Ascending aorta (tissue), 2 donors: ENCODE measurements at regions not wholly inside any gene's neighbourhood (a gene's known extent, or its start where the extent isn't known, plus 50 kb on each side); places are given as distances from the start of the nearest gene placed in this dataset.
"Not testable (repeated sequence)": the region's sequence is repeated elsewhere in the genome, so short reads cannot be mapped to it uniquely, and the experiment has no call there.

ENCODE experiments used
- DNase-seq, 2 donors: peaks; one replicate each; pipeline ENCODE4 v3.0.0-alpha.2; 2019; ENCODE audit warnings: low spot score in 2 of 2
- H3K27ac ChIP-seq, 2 donors: fragments of 200-600 bp; sonication (generic); one replicate each; pipeline ENCODE4 v1.5.1; 2016 to 2017; ENCODE audit warnings: mild to moderate bottlenecking in 1 of 2
- H3K27me3 ChIP-seq: fragments of 200-600 bp; sonication (generic); one replicate; pipeline ENCODE4 v1.5.1; 2017
- H3K36me3 ChIP-seq, 2 donors: fragments of 200-600 bp; sonication (generic); one replicate each; pipeline ENCODE4 v1.5.1; 2016
- H3K4me1 ChIP-seq, 2 donors: fragments of 200-600 bp; sonication (generic); one replicate each; pipeline ENCODE4 v1.5.1; 2016 to 2017; ENCODE audit warnings: mild to moderate bottlenecking in 1 of 2
- H3K4me3 ChIP-seq, 2 donors: fragments of 200-600 bp; sonication (generic); one replicate each; pipeline ENCODE4 v1.5.1; 2016 to 2017; ENCODE audit warnings: mild to moderate bottlenecking in 1 of 2
- H3K9me3 ChIP-seq, 2 donors: fragments of 200-600 bp; sonication (generic); one replicate each; pipeline ENCODE4 v1.5.1; 2016
- CTCF ChIP-seq, 3 experiments: fragments of 200-600 bp in 2 of 3; fragments of 450-650 bp in 1 of 3; sonication (generic) in 2 of 3; IDR thresholded peaks; one replicate each; pipeline ENCODE4 v1.5.1; 2016 to 2019; ENCODE audit warnings: antibody characterized with exemption in 3 of 3, mild to moderate bottlenecking in 1 of 3, moderate library complexity in 1 of 3
- intact Hi-C: fragments of 100-400 bp; cut with DNase I; formaldehyde crosslinking; loops from one replicate; pipeline ENCODE4 v1.15.1; 2023

DNA sequence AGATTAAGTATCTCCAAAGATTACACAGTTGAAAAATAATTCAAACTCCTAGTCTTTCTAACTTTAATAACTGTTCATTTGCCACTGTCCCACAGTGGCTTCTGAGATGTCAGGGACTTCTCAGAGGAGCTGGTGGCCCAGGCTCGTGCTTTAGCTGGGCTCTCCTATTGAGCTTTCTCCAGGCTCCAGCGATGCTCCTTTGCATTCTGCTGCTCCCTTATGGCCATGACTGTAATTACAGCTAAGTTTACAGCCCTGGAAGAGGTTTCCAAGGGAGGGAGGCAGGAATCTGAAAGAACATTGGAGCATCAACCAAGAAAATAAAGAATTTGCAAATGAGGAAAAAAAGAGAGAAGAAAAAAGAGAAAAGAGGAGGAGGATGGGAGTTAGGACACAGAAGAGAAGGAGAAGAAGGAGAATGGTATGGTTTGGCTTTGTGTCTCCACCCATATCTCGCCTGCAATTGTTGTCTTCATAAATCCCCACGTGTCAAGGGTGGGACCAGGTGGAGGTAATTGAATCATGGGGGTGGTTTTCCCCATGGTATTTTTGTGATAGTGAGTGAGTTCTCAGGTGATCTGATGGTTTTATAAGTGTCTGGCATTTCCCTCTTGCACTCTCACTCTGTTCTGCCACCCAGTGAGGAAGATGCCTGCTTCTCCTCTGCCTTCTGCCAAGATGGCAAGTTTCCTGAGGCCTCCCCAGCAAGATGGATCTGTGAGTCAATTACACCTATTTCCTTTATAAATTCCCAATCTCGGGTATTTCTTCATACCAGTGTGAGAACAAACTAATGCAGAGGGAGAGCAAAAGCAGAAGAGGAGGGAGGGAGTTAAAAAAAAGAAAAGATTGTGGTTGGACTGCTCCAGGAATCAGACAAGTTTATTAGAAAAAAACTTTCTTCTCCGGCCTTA, 857.0 kb downstream of the KCNA4 start:
- intact Hi-C loops = no loop called here
- no peak for DNase-seq

GRCh38 chr11:29153078-29153477, 863.8 kb downstream of the KCNA4 start:
- no peak for DNase-seq
- peaks cover 0 to 6% of the 10 kb centered on the region in 2 donors for H3K9me3 ChIP-seq

More for the DNA sequence above, 857.0 kb downstream of the KCNA4 start:
- no peaks in the 10 kb centered on the region for H3K9me3 ChIP-seq
- H3K27me3 ChIP-seq = no peaks in the 10 kb centered on the region
- no peak overlapping the region for H3K27ac ChIP-seq
- H3K4me1 ChIP-seq = no peaks in the 10 kb centered on the region
- no peaks in the 10 kb centered on the region for H3K36me3 ChIP-seq
- H3K4me3 ChIP-seq = no peak overlapping the region
- peak; percentile 7 to 62 (median 47) for TF ChIP-seq CTCF (IDR thresholded peaks at IDR 0.05)

GRCh38 chr11:29142573-29142972, 874.3 kb downstream of the KCNA4 start:
- intact Hi-C loops, H3K9me3 ChIP-seq, H3K36me3 ChIP-seq, H3K4me3 ChIP-seq, H3K27me3 ChIP-seq, DNase-seq, H3K4me1 ChIP-seq, H3K27ac ChIP-seq: not testable (repeated sequence)

More at GRCh38 chr11:29153078-29153477, 863.8 kb downstream of the KCNA4 start:
- no peaks in the 10 kb centered on the region for H3K36me3 ChIP-seq
- intact Hi-C loops = no loop called here
- TF ChIP-seq CTCF (IDR thresholded peaks at IDR 0.05) = no peak
- no peaks in the 10 kb centered on the region for H3K27me3 ChIP-seq
- no peaks in the 10 kb centered on the region for H3K4me1 ChIP-seq
- no peak overlapping the region for H3K4me3 ChIP-seq
- H3K27ac ChIP-seq = no peak overlapping the region

GRCh38 chr11:29135504-29135903, 881.3 kb downstream of the KCNA4 start:
- no peak overlapping the region for H3K4me3 ChIP-seq
- no peak for DNase-seq
- H3K27me3 ChIP-seq = no peaks in the 10 kb centered on the region
- no peaks in the 10 kb centered on the region for H3K9me3 ChIP-seq
- no peaks in the 10 kb centered on the region for H3K4me1 ChIP-seq
- TF ChIP-seq CTCF (IDR thresholded peaks at IDR 0.05) = no peak
- intact Hi-C loops = no loop called here
- H3K36me3 ChIP-seq = no peaks in the 10 kb centered on the region
- H3K27ac ChIP-seq = no peak overlapping the region

DNA sequence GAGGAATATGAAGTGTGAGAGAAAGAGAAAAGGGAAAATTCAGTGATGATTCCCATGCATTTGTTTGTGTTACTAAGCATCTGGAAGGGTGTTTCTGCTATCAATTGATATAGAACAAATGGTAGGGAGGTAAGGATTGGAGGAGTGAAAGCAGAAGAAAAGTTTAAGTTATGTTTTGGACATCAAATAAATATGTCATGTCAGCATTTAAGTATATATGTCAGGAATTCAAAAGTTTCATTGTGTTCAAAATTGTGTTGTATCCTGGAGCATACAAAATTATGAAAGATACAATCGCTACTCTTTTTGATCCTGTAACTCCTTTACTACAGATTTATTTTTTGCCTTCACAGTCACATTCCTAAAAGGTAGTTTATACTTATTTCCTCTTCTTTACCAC, 885.8 kb downstream of the KCNA4 start:
- H3K27ac ChIP-seq = no peak overlapping the region
- no peaks in the 10 kb centered on the region for H3K4me1 ChIP-seq
- intact Hi-C loops = no loop called here
- no peak for DNase-seq
- TF ChIP-seq CTCF (IDR thresholded peaks at IDR 0.05) = no peak
- no peaks in the 10 kb centered on the region for H3K36me3 ChIP-seq
- no peaks in the 10 kb centered on the region for H3K27me3 ChIP-seq
- no peaks in the 10 kb centered on the region for H3K9me3 ChIP-seq
- no peak overlapping the region for H3K4me3 ChIP-seq

DNA sequence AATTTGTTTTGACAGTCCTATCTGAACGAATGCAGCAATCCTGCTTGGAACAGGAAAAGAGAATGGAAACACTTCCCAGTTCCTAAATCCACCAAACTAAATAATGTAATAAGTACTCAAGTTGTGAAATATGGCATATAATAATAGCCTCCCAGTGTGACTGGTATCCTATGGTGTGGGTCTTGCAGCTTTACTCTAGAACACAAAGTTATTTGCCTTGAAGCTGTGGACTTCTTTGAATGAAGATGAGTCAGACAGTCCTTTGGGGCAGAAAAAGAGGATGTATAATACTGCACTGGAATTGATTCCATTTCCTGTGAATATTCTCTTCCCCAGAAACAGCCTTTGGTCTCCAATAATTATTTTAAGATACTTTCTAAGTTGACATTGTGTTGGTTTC, 887.0 kb downstream of the KCNA4 start:
- no peaks in the 10 kb centered on the region for H3K36me3 ChIP-seq
- intact Hi-C loops = no loop called here
- H3K4me3 ChIP-seq = no peak overlapping the region
- no peak for TF ChIP-seq CTCF (IDR thresholded peaks at IDR 0.05)
- no peak for DNase-seq
- H3K27me3 ChIP-seq = no peaks in the 10 kb centered on the region
- H3K4me1 ChIP-seq = no peaks in the 10 kb centered on the region
- H3K27ac ChIP-seq = no peak overlapping the region
- no peaks in the 10 kb centered on the region for H3K9me3 ChIP-seq
